GM19468 (cell line): ENCODE measurements at regions not wholly inside any gene's neighbourhood (a gene's known extent, or its start where the extent isn't known, plus 50 kb on each side); places are given as distances from the start of the nearest gene placed in this dataset.

Source experiments
- ATAC-seq: cut with Tn5 transposase; IDR thresholded peaks from one replicate; pipeline ENCODE4 v1.9.1; 2021; ENCODE audit warnings: mild to moderate bottlenecking, moderate library complexity, moderate number of reproducible peaks; ENCODE audit not compliant: unreplicated experiment; ENCODE audit errors: extremely low read depth

- no peak for ATAC-seq
Measured at GRCh38 chr7:25908154-25908949, 243.6 kb upstream of the NFE2L3 start.

- no peak for ATAC-seq
Measured at GRCh38 chr7:25911738-25912607, 240.0 kb upstream of the NFE2L3 start.

- ATAC-seq = no peak
Measured at GRCh38 chr7:25913598-25914224, 238.3 kb upstream of the NFE2L3 start.

GRCh38 chr7:25918731-25919130, 233.3 kb upstream of the NFE2L3 start:
- ATAC-seq = no peak

- ATAC-seq = no peak
Measured at GRCh38 chr7:25922296-25922695, 229.7 kb upstream of the NFE2L3 start.

GRCh38 chr7:25923741-25924460, 228.1 kb upstream of the NFE2L3 start:
- ATAC-seq = no peak

GRCh38 chr7:25926009-25926408, 226.0 kb upstream of the NFE2L3 start:
- ATAC-seq = no peak

GRCh38 chr7:25926451-25926850, 225.5 kb upstream of the NFE2L3 start:
- no peak for ATAC-seq

- ATAC-seq = no peak
Measured at GRCh38 chr7:25926891-25927625, 224.9 kb upstream of the NFE2L3 start.

- no peak for ATAC-seq
Measured at GRCh38 chr7:25927626-25927978, 224.4 kb upstream of the NFE2L3 start.

GRCh38 chr7:25928549-25929330, 223.3 kb upstream of the NFE2L3 start:
- ATAC-seq = no peak

GRCh38 chr7:25929448-25929847, 222.6 kb upstream of the NFE2L3 start:
- ATAC-seq = no peak

- no peak for ATAC-seq
Measured at GRCh38 chr7:25930492-25931048, 221.4 kb upstream of the NFE2L3 start.

- no peak for ATAC-seq
Measured at GRCh38 chr7:25931156-25931555, 220.8 kb upstream of the NFE2L3 start.

- no peak for ATAC-seq
Measured at GRCh38 chr7:25933921-25934320, 218.1 kb upstream of the NFE2L3 start.

GRCh38 chr7:25940086-25940906, 211.7 kb upstream of the NFE2L3 start:
- no peak for ATAC-seq

GRCh38 chr7:25944777-25945515, 207.1 kb upstream of the NFE2L3 start:
- ATAC-seq = no peak
